ENCODE measurements at regions not wholly inside any gene's neighbourhood (a gene's known extent, or its start where the extent isn't known, plus 50 kb on each side); places are given as distances from the start of the nearest gene placed in this dataset.

DNA sequence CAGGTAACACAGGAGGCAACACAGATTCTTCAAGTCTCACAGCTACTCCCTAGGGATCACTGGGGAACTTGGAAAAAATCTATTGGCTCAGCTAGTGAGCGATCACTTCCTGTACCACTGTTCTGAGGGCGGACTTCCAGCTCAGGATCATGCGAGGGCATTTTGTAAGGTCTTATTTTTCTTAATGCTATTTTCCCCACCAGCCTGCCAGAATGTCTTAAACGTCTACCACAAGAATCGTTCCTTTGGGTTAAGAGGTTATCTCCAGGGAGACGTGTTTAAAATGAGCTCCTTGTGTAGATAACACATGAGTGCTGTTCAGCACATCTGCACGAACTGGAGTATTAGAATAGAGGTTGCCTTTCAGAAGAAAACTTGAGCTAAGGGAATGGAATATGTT lies 162.6 kb downstream of the ETNK1 start:
- H3K9me3 ChIP-seq (ENCODE audit: insufficient read depth, low read depth, low read length), result no peaks in the 10 kb centered on the region
- H3K36me3 ChIP-seq (ENCODE audit: insufficient read depth, low read length), result no peaks in the 10 kb centered on the region
- no peaks in the 10 kb centered on the region for H3K27me3 ChIP-seq (ENCODE audit: insufficient read depth, low read length, poor library complexity, severe bottlenecking)
- H3K9me2 ChIP-seq (replicated peaks; ENCODE audit: low read depth, low read length), result no peaks in the 10 kb centered on the region
- H3K79me2 ChIP-seq (ENCODE audit: insufficient read depth, low read length), result no peaks in the 10 kb centered on the region
- no peak overlapping the region for H3K4me3 ChIP-seq (ENCODE audit: low read length, poor library complexity, severe bottlenecking)
- no peak overlapping the region for H3K4me2 ChIP-seq (ENCODE audit: low read depth, low read length, poor library complexity, severe bottlenecking)
- no peaks in the 10 kb centered on the region for H4K20me1 ChIP-seq (ENCODE audit: insufficient read depth, low read length, poor library complexity, severe bottlenecking)
- TF ChIP-seq EZH2phosphoT487 (IDR thresholded peaks at IDR 0.05; ENCODE audit: borderline replicate concordance) (no peak), CTCF (conservative IDR thresholded peaks at IDR 0.05; ENCODE audit: low read length) (no peak)
- H3K9ac ChIP-seq (ENCODE audit: low read depth, low read length, poor library complexity, severe bottlenecking), result no peak overlapping the region
- no peaks in the 10 kb centered on the region for H3K4me1 ChIP-seq (ENCODE audit: insufficient read depth, low read length, poor library complexity, severe bottlenecking)
- no peaks in the 10 kb centered on the region for H3F3A ChIP-seq (ENCODE audit: low read depth)
- H2AFZ ChIP-seq (ENCODE audit: low read length), result no peak overlapping the region

- Histone ChIP-seq H4K20me1 (ENCODE audit: insufficient read depth, low read length, poor library complexity, severe bottlenecking) (no peaks in the 10 kb centered on the region), H3K4me2 (ENCODE audit: low read depth, low read length, poor library complexity, severe bottlenecking) (no peak overlapping the region), H3K4me1 (ENCODE audit: insufficient read depth, low read length, poor library complexity, severe bottlenecking) (no peaks in the 10 kb centered on the region), H3K9ac (ENCODE audit: low read depth, low read length, poor library complexity, severe bottlenecking) (no peak overlapping the region), H3K9me3 (ENCODE audit: insufficient read depth, low read depth, low read length) (no peaks in the 10 kb centered on the region), H3K79me2 (ENCODE audit: insufficient read depth, low read length) (no peaks in the 10 kb centered on the region), H3F3A (ENCODE audit: low read depth) (no peaks in the 10 kb centered on the region), H3K4me3 (ENCODE audit: low read length, poor library complexity, severe bottlenecking) (no peak overlapping the region), H3K9me2 (replicated peaks; ENCODE audit: low read depth, low read length) (no peaks in the 10 kb centered on the region), H3K36me3 (ENCODE audit: insufficient read depth, low read length) (no peaks in the 10 kb centered on the region), H2AFZ (ENCODE audit: low read length) (no peak overlapping the region), H3K27me3 (ENCODE audit: insufficient read depth, low read length, poor library complexity, severe bottlenecking) (no peaks in the 10 kb centered on the region)
- TF ChIP-seq CTCF (conservative IDR thresholded peaks at IDR 0.05; ENCODE audit: low read length), result no peak
- TF ChIP-seq EZH2phosphoT487 (IDR thresholded peaks at IDR 0.05; ENCODE audit: borderline replicate concordance), result no peak
Measured at GRCh38 chr12:22788913-22789312, 163.9 kb downstream of the ETNK1 start.

DNA sequence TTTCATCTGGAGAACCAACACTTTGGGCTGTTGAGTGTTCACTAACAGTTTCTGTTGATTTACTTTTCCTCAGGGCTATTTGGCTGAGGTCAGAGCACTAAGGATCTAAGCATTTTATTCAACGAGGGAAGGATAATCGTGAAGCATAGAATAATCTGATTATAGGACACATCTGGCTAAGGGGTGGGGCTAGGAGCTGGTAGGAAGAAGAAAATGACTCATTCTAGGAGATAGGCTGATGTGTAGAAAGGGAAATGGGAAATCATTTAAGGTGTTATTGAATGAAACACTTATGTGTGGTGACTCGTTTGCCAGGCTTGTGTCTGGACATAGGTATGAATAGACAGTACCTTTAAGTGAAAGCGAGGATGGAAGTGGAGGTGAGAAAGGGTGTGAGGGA lies 167.2 kb downstream of the ETNK1 start:
- H3K36me3 ChIP-seq (ENCODE audit: insufficient read depth, low read length), result no peaks in the 10 kb centered on the region
- H3K79me2 ChIP-seq (ENCODE audit: insufficient read depth, low read length), result no peaks in the 10 kb centered on the region
- no peaks in the 10 kb centered on the region for H4K20me1 ChIP-seq (ENCODE audit: insufficient read depth, low read length, poor library complexity, severe bottlenecking)
- H3F3A ChIP-seq (ENCODE audit: low read depth), result no peaks in the 10 kb centered on the region
- no peak overlapping the region for H3K4me3 ChIP-seq (ENCODE audit: low read length, poor library complexity, severe bottlenecking)
- no peaks in the 10 kb centered on the region for H3K27me3 ChIP-seq (ENCODE audit: insufficient read depth, low read length, poor library complexity, severe bottlenecking)
- H3K9me2 ChIP-seq (replicated peaks; ENCODE audit: low read depth, low read length), result no peaks in the 10 kb centered on the region
- no peak overlapping the region for H3K9ac ChIP-seq (ENCODE audit: low read depth, low read length, poor library complexity, severe bottlenecking)
- H2AFZ ChIP-seq (ENCODE audit: low read length), result no peak overlapping the region
- H3K9me3 ChIP-seq (ENCODE audit: insufficient read depth, low read depth, low read length), result no peaks in the 10 kb centered on the region
- H3K4me1 ChIP-seq (ENCODE audit: insufficient read depth, low read length, poor library complexity, severe bottlenecking), result no peaks in the 10 kb centered on the region
- TF ChIP-seq CTCF (conservative IDR thresholded peaks at IDR 0.05; ENCODE audit: low read length), result no peak
- no peak overlapping the region for H3K4me2 ChIP-seq (ENCODE audit: low read depth, low read length, poor library complexity, severe bottlenecking)

All from Loucy (cell line).